ENCODE measurements at regions not wholly inside any gene's neighbourhood (a gene's known extent, or its start where the extent isn't known, plus 50 kb on each side); places are given as distances from the start of the nearest gene placed in this dataset.

DNA sequence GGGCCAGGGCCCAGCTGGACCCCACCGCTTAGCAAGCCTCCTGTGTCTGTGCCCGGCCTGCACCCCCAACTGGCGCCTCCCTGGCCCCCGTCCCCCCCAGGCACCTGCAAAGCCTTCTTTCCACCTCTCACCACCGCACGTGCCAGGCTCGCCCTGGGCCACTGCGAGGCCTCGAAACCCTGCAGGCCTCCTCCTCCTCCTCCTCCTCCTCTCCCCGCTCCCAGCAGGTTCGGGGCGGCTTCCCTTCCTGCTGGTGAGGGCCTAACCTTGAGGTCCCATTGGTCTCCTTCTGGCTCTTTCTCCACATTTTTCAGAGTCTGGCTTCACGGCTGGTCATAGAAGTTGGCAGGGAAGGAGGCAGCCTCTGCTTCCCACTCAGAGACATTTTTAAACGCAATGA lies 76.8 kb upstream of the GATA5 start (continued):
- TF ChIP-seq, protein P1, sequence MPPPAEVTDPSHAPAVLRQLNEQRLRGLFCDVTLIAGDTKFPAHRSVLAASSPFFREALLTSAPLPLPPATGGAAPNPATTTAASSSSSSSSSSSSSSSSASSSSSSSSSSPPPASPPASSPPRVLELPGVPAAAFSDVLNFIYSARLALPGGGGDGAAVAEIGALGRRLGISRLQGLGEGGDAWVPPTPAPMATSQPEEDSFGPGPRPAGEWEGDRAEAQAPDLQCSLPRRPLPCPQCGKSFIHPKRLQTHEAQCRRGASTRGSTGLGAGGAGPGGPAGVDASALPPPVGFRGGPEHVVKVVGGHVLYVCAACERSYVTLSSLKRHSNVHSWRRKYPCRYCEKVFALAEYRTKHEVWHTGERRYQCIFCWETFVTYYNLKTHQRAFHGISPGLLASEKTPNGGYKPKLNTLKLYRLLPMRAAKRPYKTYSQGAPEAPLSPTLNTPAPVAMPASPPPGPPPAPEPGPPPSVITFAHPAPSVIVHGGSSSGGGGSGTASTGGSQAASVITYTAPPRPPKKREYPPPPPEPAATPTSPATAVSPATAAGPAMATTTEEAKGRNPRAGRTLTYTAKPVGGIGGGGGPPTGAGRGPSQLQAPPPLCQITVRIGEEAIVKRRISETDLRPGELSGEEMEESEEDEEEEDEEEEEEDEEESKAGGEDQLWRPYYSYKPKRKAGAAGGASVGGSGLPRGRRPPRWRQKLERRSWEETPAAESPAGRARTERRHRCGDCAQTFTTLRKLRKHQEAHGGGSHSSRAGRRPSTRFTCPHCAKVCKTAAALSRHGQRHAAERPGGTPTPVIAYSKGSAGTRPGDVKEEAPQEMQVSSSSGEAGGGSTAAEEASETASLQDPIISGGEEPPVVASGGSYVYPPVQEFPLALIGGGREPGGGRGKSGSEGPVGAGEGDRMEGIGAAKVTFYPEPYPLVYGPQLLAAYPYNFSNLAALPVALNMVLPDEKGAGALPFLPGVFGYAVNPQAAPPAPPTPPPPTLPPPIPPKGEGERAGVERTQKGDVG (CRISPR knock-in tag; IDR thresholded peaks at IDR 0.05), result no peak

DNA sequence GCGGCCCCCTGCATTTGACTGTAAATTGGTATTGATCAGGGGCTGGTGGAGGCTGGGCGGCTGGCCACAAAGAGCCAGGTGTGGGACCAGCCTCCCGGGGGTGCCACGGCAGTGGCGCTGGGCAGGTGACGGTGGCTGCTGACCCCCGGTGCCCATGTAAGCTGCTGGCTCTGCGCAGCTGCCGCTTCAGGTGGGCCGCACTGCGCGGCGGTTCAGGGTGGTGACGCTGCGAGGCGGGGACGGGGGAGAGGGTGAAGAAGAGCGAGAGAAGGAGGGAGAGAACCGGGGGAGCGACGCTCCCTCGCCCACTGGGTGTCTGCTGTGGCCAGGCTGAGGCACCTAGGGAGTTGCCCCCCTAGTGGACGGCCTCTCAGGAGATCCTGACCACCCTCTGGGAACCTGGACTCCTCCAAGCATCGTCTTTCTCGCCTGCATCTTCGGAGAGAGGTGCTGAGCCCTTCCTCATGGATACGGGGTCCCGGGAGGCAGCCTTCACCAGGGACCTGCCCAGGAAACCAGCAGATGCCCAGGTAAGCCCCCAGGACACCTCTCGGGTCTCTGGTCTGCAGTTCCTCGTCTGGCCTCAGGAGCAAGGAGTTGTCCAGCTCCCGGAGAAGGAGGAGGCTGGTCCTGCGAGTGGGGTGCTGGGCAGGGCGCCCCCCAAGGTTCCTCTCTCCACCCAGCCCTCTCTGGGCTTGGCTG lies 77.5 kb upstream of the GATA5 start:
- ATAC-seq, result no peak
- no peak for TF ChIP-seq ASH2L (IDR thresholded peaks at IDR 0.05; ENCODE audit: borderline replicate concordance, low read depth)
- no peak for TF ChIP-seq CEBPB (IDR thresholded peaks at IDR 0.05; ENCODE audit: borderline replicate concordance in 1 of 2, low read depth in 2 of 2, low read length in 2 of 2)
- H3K79me2 ChIP-seq (ENCODE audit: control insufficient read depth, insufficient read depth, low read length), result no peaks in the 10 kb centered on the region
- H3K9me3 ChIP-seq (replicated peaks; ENCODE audit: control insufficient read depth, insufficient read depth, low read length), result no peaks in the 10 kb centered on the region
- H3K27me3 ChIP-seq (replicated peaks in 1 of 2; ENCODE audit: control insufficient read depth in 2 of 2, insufficient read depth in 2 of 2, low read length in 1 of 2), result peaks cover 2 to 9% of the 10 kb centered on the region in 2 experiments; a peak in 3 of 4 replicates
- no peak overlapping the region for H3K4me2 ChIP-seq (ENCODE audit: control insufficient read depth, insufficient read depth)
- POLR2A ChIA-PET, result no interaction called here
- intact Hi-C loops (cut with micrococcal nuclease; ENCODE audit: unreplicated experiment) (no loop called here), in situ Hi-C loops (cut with MboI) (no loop called here)
- no peak overlapping the region for H3K27ac ChIP-seq (ENCODE audit: control insufficient read depth, insufficient read depth)
- no peaks in the 10 kb centered on the region for H3K36me3 ChIP-seq (ENCODE audit: control insufficient read depth in 2 of 2, insufficient read depth in 2 of 2, low read length in 1 of 2)
- no peak overlapping the region for H3K4me3 ChIP-seq
- no TSS peak for BruUV-seq (replicated peaks)
- H3K4me1 ChIP-seq (ENCODE audit: control insufficient read depth, insufficient read depth, low read length), result no peaks in the 10 kb centered on the region
- no peak overlapping the region for H2AFZ ChIP-seq (ENCODE audit: control insufficient read depth, low read depth, low read length)
- SMC1A ChIA-PET (ENCODE audit: uncharacterized antibody, unreplicated experiment), result no interaction called here
- CTCF ChIA-PET, result no interaction called here
- FAIRE-seq, result no peak
- H3K9ac ChIP-seq (ENCODE audit: control insufficient read depth, insufficient read depth, low read length), result no peak overlapping the region
- 53% methylated on average over 33 of the region's 33 CpGs for WGBS (ENCODE audit: insufficient coverage, insufficient replicate concordance, low lambda C conversion rate, missing lambda C conversion rate)
- DNase-seq (ENCODE audit: low read depth, low spot score), result no peak
- no peaks in the 10 kb centered on the region for H4K20me1 ChIP-seq (ENCODE audit: control insufficient read depth, insufficient read depth)
- RAD21 ChIA-PET (ENCODE audit: unreplicated experiment), result no interaction called here

Data from GM12878 (cell line).